ENCODE measurements at regions not wholly inside any gene's neighbourhood (a gene's known extent, or its start where the extent isn't known, plus 50 kb on each side); places are given as distances from the start of the nearest gene placed in this dataset.
"Not testable (repeated sequence)": the region's sequence is repeated elsewhere in the genome, so short reads cannot be mapped to it uniquely, and the experiment has no call there.

- DNase-seq (ENCODE audit: low read depth), result no peak
- in situ Hi-C loops (cut with HindIII; ENCODE audit: low sequenced_read_pairs), result no loop called here
- H3K4me3 ChIP-seq (ENCODE audit: low read depth, low read length), result no peak overlapping the region
- TF ChIP-seq CTCF (IDR thresholded peaks at IDR 0.05; ENCODE audit: low read depth, low read length, missing control alignments), result no peak
These were observed 89.2 kb upstream of the GAS1 start for GRCh38 chr9:87036506-87036905.

- in situ Hi-C loops (cut with HindIII; ENCODE audit: low sequenced_read_pairs), result no loop called here
- H3K4me3 ChIP-seq (ENCODE audit: low read depth, low read length), result no peak overlapping the region
- no peak for TF ChIP-seq CTCF (IDR thresholded peaks at IDR 0.05; ENCODE audit: low read depth, low read length, missing control alignments)
- no peak for DNase-seq (ENCODE audit: low read depth)
These were observed 92.6 kb upstream of the GAS1 start for GRCh38 chr9:87039809-87040392.

GRCh38 chr9:87040410-87041009 lies 93.2 kb upstream of the GAS1 start:
- no peak for DNase-seq (ENCODE audit: low read depth)

GRCh38 chr9:87041553-87042235 lies 94.4 kb upstream of the GAS1 start:
- in situ Hi-C loops (cut with HindIII; ENCODE audit: low sequenced_read_pairs), result not testable (repeated sequence)

More at GRCh38 chr9:87040410-87041009, 93.2 kb upstream of the GAS1 start:
- no peak overlapping the region for H3K4me3 ChIP-seq (ENCODE audit: low read depth, low read length)
- in situ Hi-C loops (cut with HindIII; ENCODE audit: low sequenced_read_pairs), result no loop called here
- no peak for TF ChIP-seq CTCF (IDR thresholded peaks at IDR 0.05; ENCODE audit: low read depth, low read length, missing control alignments)

GRCh38 chr9:87049929-87050608 lies 102.8 kb upstream of the GAS1 start:
- peak; percentile 8 for DNase-seq (ENCODE audit: low read depth)
- in situ Hi-C loops (cut with HindIII; ENCODE audit: low sequenced_read_pairs); H3K4me3 ChIP-seq (ENCODE audit: low read depth, low read length): not testable (repeated sequence)

More at GRCh38 chr9:87041553-87042235, 94.4 kb upstream of the GAS1 start:
- H3K4me3 ChIP-seq (ENCODE audit: low read depth, low read length); DNase-seq (ENCODE audit: low read depth): not testable (repeated sequence)

- no peak for DNase-seq (ENCODE audit: low read depth)
- in situ Hi-C loops (cut with HindIII; ENCODE audit: low sequenced_read_pairs), result no loop called here
- H3K4me3 ChIP-seq (ENCODE audit: low read depth, low read length), result no peak overlapping the region
- TF ChIP-seq CTCF (IDR thresholded peaks at IDR 0.05; ENCODE audit: low read depth, low read length, missing control alignments), result no peak
These were observed 107.8 kb upstream of the GAS1 start for GRCh38 chr9:87054999-87055686.

GRCh38 chr9:87059772-87060171 lies 112.5 kb upstream of the GAS1 start:
- no peak for TF ChIP-seq CTCF (IDR thresholded peaks at IDR 0.05; ENCODE audit: low read depth, low read length, missing control alignments)
- no peak overlapping the region for H3K4me3 ChIP-seq (ENCODE audit: low read depth, low read length)
- in situ Hi-C loops (cut with HindIII; ENCODE audit: low sequenced_read_pairs), result no loop called here
- DNase-seq (ENCODE audit: low read depth), result no peak

Data from astrocyte of the cerebellum (primary cell).